ENCODE measurements at regions not wholly inside any gene's neighbourhood (a gene's known extent, or its start where the extent isn't known, plus 50 kb on each side); places are given as distances from the start of the nearest gene placed in this dataset.

- Histone ChIP-seq H3K14ac (ENCODE audit: insufficient read length) (no peak overlapping the region), H2BK12ac (ENCODE audit: low read depth, low read length) (no peak overlapping the region), H3K36me3 (ENCODE audit: control insufficient read depth in 2 of 4, insufficient read depth in 4 of 4, low read length in 3 of 4) (no peaks in the 10 kb centered on the region), H4K20me1 (replicated peaks in 1 of 2; ENCODE audit: control insufficient read depth in 1 of 2, insufficient read depth in 2 of 2, low read length in 2 of 2) (no peaks in the 10 kb centered on the region), H4K5ac (ENCODE audit: insufficient read length, low read depth, low read length) (no peak overlapping the region), H2BK20ac (ENCODE audit: low read length) (no peak overlapping the region), H3K18ac (ENCODE audit: extremely low read depth, low read length) (no peak overlapping the region), H4K8ac (ENCODE audit: extremely low read depth, insufficient read depth, low read length) (no peak overlapping the region), H3K27me3 (replicated peaks in 1 of 4; ENCODE audit: control insufficient read depth in 3 of 4, extremely low read depth in 1 of 4, insufficient read depth in 3 of 4, low read length in 3 of 4) (no peaks in the 10 kb centered on the region), H3K9ac (replicated peaks in 1 of 4; ENCODE audit: extremely low read depth in 1 of 4, low read depth in 3 of 4, low read length in 3 of 4) (no peak overlapping the region), H3K4me3 (ENCODE audit: extremely low read depth in 1 of 4, insufficient read depth in 2 of 4, low read depth in 3 of 4, low read length in 4 of 4) (no peak overlapping the region), H3K4me2 (ENCODE audit: insufficient read depth in 1 of 2, low read depth in 2 of 2, low read length in 2 of 2) (no peak overlapping the region), H3K4ac (replicated peaks; ENCODE audit: insufficient read length, low read depth, low read length) (no peak overlapping the region), H3K4me1 (replicated peaks in 1 of 4; ENCODE audit: control insufficient read depth in 3 of 4, insufficient read depth in 4 of 4, low read length in 3 of 4) (no peaks in the 10 kb centered on the region), H2AK5ac (ENCODE audit: low read depth, low read length) (no peak overlapping the region), H2BK5ac (ENCODE audit: low read depth, low read length) (no peak overlapping the region), H3K23ac (ENCODE audit: insufficient read length) (no peak overlapping the region), H3K27ac (ENCODE audit: low read depth, low read length) (no peak overlapping the region), H3K79me1 (ENCODE audit: low read depth, low read length) (no peaks in the 10 kb centered on the region), H3K56ac (replicated peaks; ENCODE audit: insufficient read length, low read depth, low read length) (no peak overlapping the region), H2BK15ac (ENCODE audit: low read length) (no peak overlapping the region), H3K79me2 (ENCODE audit: control insufficient read depth in 1 of 2, insufficient read depth in 2 of 2, low read length in 2 of 2) (no peaks in the 10 kb centered on the region), H3K23me2 (ENCODE audit: low read depth, low read length) (no peaks in the 10 kb centered on the region), H3K9me3 (ENCODE audit: insufficient read depth in 2 of 2, low read depth in 1 of 2, low read length in 1 of 2) (no peaks in the 10 kb centered on the region), H2BK120ac (replicated peaks; ENCODE audit: low read depth, low read length) (no peak overlapping the region), H2AFZ (ENCODE audit: low read length) (no peak overlapping the region), H4K91ac (replicated peaks; ENCODE audit: insufficient read length, low read length) (no peak overlapping the region)
- DNase-seq (ENCODE audit: low read depth in 1 of 2, low spot score in 2 of 2) (no peak), FAIRE-seq (no peak)
- ChIA-PET POLR2A (ENCODE audit: partially characterized antibody) (no interaction called here), CTCF (ENCODE audit: partially characterized antibody) (no interaction called here)
- 91% methylated on average over 6 of the region's 6 CpGs; no CpG with 5 or more reads in 1 of the 2 experiments for whole genome bisulfite sequencing, 2 experiments (ENCODE audit: extremely low coverage in 1 of 2, insufficient coverage in 1 of 2, insufficient read length in 1 of 2, insufficient replicate concordance in 2 of 2, low coverage in 1 of 2, low lambda C conversion rate in 2 of 2, missing lambda C conversion rate in 1 of 2)
- TF ChIP-seq NANOG (IDR thresholded peaks at IDR 0.05; ENCODE audit: insufficient read depth, low read depth, low read length, poor library complexity, severe bottlenecking), result no peak
These were observed 447.9 kb upstream of the SGCD start for GRCh38 chr5:155878991-155879575.

Data from H1 (cell line).